Natural killer cell (primary cell): ENCODE measurements at regions not wholly inside any gene's neighbourhood (a gene's known extent, or its start where the extent isn't known, plus 50 kb on each side); places are given as distances from the start of the nearest gene placed in this dataset.

Experiments used
- ATAC-seq, 3 donors: fragments of 150-1000 bp in 2 of 3; fragments of 200-7000 bp in 1 of 3; cut with Tn5 transposase; 1 replicate in 1 of 3; 2 replicates in 2 of 3; pipeline ENCODE4 v1.10.0; 2021; ENCODE audit warnings: mild to moderate bottlenecking in 2 of 3, moderate library complexity in 2 of 3
- DNase-seq, 2 donors: peaks; one replicate each; pipeline versions ENCODE4 v3.0.0 to v3.0.0-alpha.2; 2013 to 2021; ENCODE audit warnings: mixed read lengths in 1 of 2
- H3K27ac ChIP-seq: one replicate; pipeline ENCODE4 v1.5.1; 2013; ENCODE audit warnings: mild to moderate bottlenecking, low read length
- H3K27me3 ChIP-seq: one replicate; pipeline ENCODE4 v1.6.1; 2013; ENCODE audit warnings: low read length; ENCODE audit not compliant: control insufficient read depth, insufficient read depth
- H3K36me3 ChIP-seq: one replicate; pipeline ENCODE4 v1.6.1; 2013; ENCODE audit warnings: low read length; ENCODE audit not compliant: control insufficient read depth, insufficient read depth
- H3K4me1 ChIP-seq: one replicate; pipeline ENCODE4 v1.6.1; 2013; ENCODE audit warnings: low read length; ENCODE audit not compliant: control insufficient read depth, insufficient read depth
- H3K4me3 ChIP-seq: one replicate; pipeline ENCODE4 v1.5.1; 2013; ENCODE audit warnings: low read length
- H3K9me3 ChIP-seq: one replicate; pipeline ENCODE4 v1.6.1; 2013; ENCODE audit warnings: low read length; ENCODE audit not compliant: control insufficient read depth, insufficient read depth
- H3K27ac Mint-ChIP-seq, 2 donors: one replicate each; pipeline ENCODE4 v1.8.0; 2022; ENCODE audit warnings: mild to moderate bottlenecking in 2 of 2, mixed read lengths in 2 of 2, moderate library complexity in 1 of 2
- H3K27me3 Mint-ChIP-seq, 2 donors: one replicate each; pipeline ENCODE4 v1.8.0; 2022; ENCODE audit warnings: low read depth in 2 of 2, mixed read lengths in 2 of 2
- H3K36me3 Mint-ChIP-seq: one replicate; pipeline ENCODE4 v1.8.0; 2022; ENCODE audit warnings: mixed read lengths
- H3K4me1 Mint-ChIP-seq, 2 donors: one replicate each; pipeline ENCODE4 v1.8.0; 2022; ENCODE audit warnings: mixed read lengths in 2 of 2
- H3K4me3 Mint-ChIP-seq: one replicate; pipeline ENCODE4 v1.8.0; 2022; ENCODE audit warnings: mild to moderate bottlenecking, moderate library complexity, mixed read lengths
- H3K9me3 Mint-ChIP-seq, 2 donors: one replicate each; pipeline ENCODE4 v1.8.0; 2022; ENCODE audit warnings: mixed read lengths in 2 of 2
- CTCF ChIP-seq: fragments of 200-600 bp; IDR thresholded peaks from one replicate; pipeline ENCODE4 v1.8.0; 2022; ENCODE audit warnings: antibody characterized with exemption
- WGBS: methylation state at CpG from one replicate; pipeline ENCODE4 v1.1.7; 2013; ENCODE audit warnings: missing lambda C conversion rate; ENCODE audit not compliant: insufficient coverage; 5-methylcytosine and 5-hydroxymethylcytosine counted together
- intact Hi-C: fragments of 100-400 bp; cut with micrococcal nuclease; formaldehyde crosslinking; loops from one replicate; pipeline ENCODE4 v1.14.2; 2022

- H3K36me3 ChIP-seq = no peaks in the 10 kb centered on the region
- Mint-ChIP-seq H3K4me3 (no peak overlapping the region), H3K4me1 (no peaks in the 10 kb centered on the region), H3K9me3 (peaks cover 11 to 18% of the 10 kb centered on the region in 2 donors), H3K27me3 (peaks cover 0 to 6% of the 10 kb centered on the region in 2 donors), H3K27ac (no peak overlapping the region), H3K36me3 (no peaks in the 10 kb centered on the region)
- H3K27me3 ChIP-seq = no peaks in the 10 kb centered on the region
- ATAC-seq (no peak), DNase-seq (no peak)
- WGBS = 86% methylated on average over 2 of the region's 3 CpGs
- intact Hi-C loops = no loop called here
- no peaks in the 10 kb centered on the region for H3K9me3 ChIP-seq
- no peak for TF ChIP-seq CTCF
- no peak overlapping the region for H3K27ac ChIP-seq
- H3K4me3 ChIP-seq = no peak overlapping the region
- H3K4me1 ChIP-seq = no peaks in the 10 kb centered on the region
Measured at GRCh38 chr7:54940748-54941147, 78.1 kb upstream of the EGFR start.

GRCh38 chr7:54944179-54944578, 74.6 kb upstream of the EGFR start:
- no peak for ATAC-seq
- H3K27me3 Mint-ChIP-seq = peaks cover 0 to 3% of the 10 kb centered on the region in 2 donors
- intact Hi-C loops = no loop called here
- no peak for DNase-seq
- H3K27ac Mint-ChIP-seq = no peak overlapping the region
- H3K4me1 ChIP-seq = no peaks in the 10 kb centered on the region
- no peak overlapping the region for H3K4me3 ChIP-seq
- no peaks in the 10 kb centered on the region for H3K4me1 Mint-ChIP-seq
- no peak for TF ChIP-seq CTCF
- no peaks in the 10 kb centered on the region for H3K9me3 ChIP-seq
- peaks cover 11 to 15% of the 10 kb centered on the region in 2 donors for H3K9me3 Mint-ChIP-seq
- H3K4me3 Mint-ChIP-seq = no peak overlapping the region
- no peaks in the 10 kb centered on the region for H3K36me3 Mint-ChIP-seq
- WGBS = 86% methylated on average over 1 of the region's 3 CpGs
- no peaks in the 10 kb centered on the region for H3K27me3 ChIP-seq
- H3K36me3 ChIP-seq = no peaks in the 10 kb centered on the region
- no peak overlapping the region for H3K27ac ChIP-seq

- Mint-ChIP-seq H3K27ac (no peak overlapping the region), H3K9me3 (peaks cover 2 to 8% of the 10 kb centered on the region in 2 donors), H3K4me3 (no peak overlapping the region), H3K36me3 (no peaks in the 10 kb centered on the region), H3K4me1 (no peaks in the 10 kb centered on the region), H3K27me3 (peaks cover 0 to 2% of the 10 kb centered on the region in 2 donors)
- Histone ChIP-seq H3K36me3 (no peaks in the 10 kb centered on the region), H3K4me1 (no peaks in the 10 kb centered on the region), H3K9me3 (no peaks in the 10 kb centered on the region), H3K4me3 (no peak overlapping the region), H3K27me3 (no peaks in the 10 kb centered on the region), H3K27ac (no peak overlapping the region)
- 97% methylated on average over 1 of the region's 2 CpGs for WGBS
- ATAC-seq = no peak
- TF ChIP-seq CTCF = no peak
- intact Hi-C loops = no loop called here
- no peak for DNase-seq
Measured at GRCh38 chr7:54946271-54946670, 72.5 kb upstream of the EGFR start.

GRCh38 chr7:54946764-54947163, 72.1 kb upstream of the EGFR start:
- no peak overlapping the region for H3K4me3 Mint-ChIP-seq

More at GRCh38 chr7:54946764-54947163, 72.1 kb upstream of the EGFR start:
- intact Hi-C loops = no loop called here
- H3K27me3 Mint-ChIP-seq = no peaks in the 10 kb centered on the region
- no peaks in the 10 kb centered on the region for H3K36me3 Mint-ChIP-seq
- H3K4me3 ChIP-seq = no peak overlapping the region
- WGBS = 68% methylated on average over 3 of the region's 3 CpGs
- no peaks in the 10 kb centered on the region for H3K4me1 Mint-ChIP-seq
- H3K27ac Mint-ChIP-seq = no peak overlapping the region
- peaks cover 0 to 4% of the 10 kb centered on the region in 2 donors for H3K9me3 Mint-ChIP-seq
- no peaks in the 10 kb centered on the region for H3K36me3 ChIP-seq
- H3K27me3 ChIP-seq = no peaks in the 10 kb centered on the region
- H3K27ac ChIP-seq = no peak overlapping the region
- DNase-seq = no peak
- no peak for TF ChIP-seq CTCF
- no peaks in the 10 kb centered on the region for H3K4me1 ChIP-seq
- no peaks in the 10 kb centered on the region for H3K9me3 ChIP-seq
- ATAC-seq = no peak
